PC-3 (cell line): ENCODE measurements at regions not wholly inside any gene's neighbourhood (a gene's known extent, or its start where the extent isn't known, plus 50 kb on each side); places are given as distances from the start of the nearest gene placed in this dataset.

Experiments
- CTCF ChIP-seq: fragments of 300-600 bp; sonication (generic); conservative IDR thresholded peaks from 2 replicates; pipeline ENCODE4 v1.5.1; 2017; ENCODE audit warnings: antibody characterized with exemption, low read depth, mild to moderate bottlenecking, low read length
- EZH2 ChIP-seq: fragments of 300-600 bp; sonication (generic); IDR thresholded peaks from one replicate; pipeline ENCODE4 v1.6.1; 2017; ENCODE audit warnings: antibody characterized with exemption, mild to moderate bottlenecking, low read length; ENCODE audit not compliant: unreplicated experiment
- EZH2phosphoT487 ChIP-seq: fragments of 300-600 bp; sonication (generic); IDR thresholded peaks from 2 replicates; pipeline ENCODE4 v1.6.1; 2018; ENCODE audit warnings: mild to moderate bottlenecking, antibody characterized with exemption, low read length, borderline replicate concordance

- no peak for TF ChIP-seq CTCF
- TF ChIP-seq EZH2: no peak
- no peak for TF ChIP-seq EZH2phosphoT487
Observed at GRCh38 chrX:115897956-115898355, 272.6 kb upstream of the AGTR2 start.
